ENCODE measurements at regions not wholly inside any gene's neighbourhood (a gene's known extent, or its start where the extent isn't known, plus 50 kb on each side); places are given as distances from the start of the nearest gene placed in this dataset.

- no peaks in the 10 kb centered on the region for H3K36me3 Mint-ChIP-seq (ENCODE audit: low read depth)
- TF ChIP-seq JUNB (IDR thresholded peaks at IDR 0.05; ENCODE audit: unreplicated experiment) (no peak), CTCF (conservative IDR thresholded peaks at IDR 0.05; ENCODE audit: low read depth in 2 of 2) (no peak)
- H4K20me1 ChIP-seq (replicated peaks; ENCODE audit: insufficient read depth) = no peaks in the 10 kb centered on the region
- no peak overlapping the region; the same call in 1 of the 2 replicates for H3K27ac Mint-ChIP-seq
- peaks cover 58% of the 10 kb centered on the region for H3K4me1 Mint-ChIP-seq
- no peak for ATAC-seq
- H3F3A ChIP-seq (replicated peaks; ENCODE audit: low read depth) = no peaks in the 10 kb centered on the region
- no peaks in the 10 kb centered on the region for H3K79me2 ChIP-seq (replicated peaks; ENCODE audit: insufficient read depth)
- H3K4me3 ChIP-seq = peak overlapping the region; percentile 37; the same call in 1 of the 2 replicates
- no peak overlapping the region for H3K27ac ChIP-seq (ENCODE audit: low read depth)
- no peaks in the 10 kb centered on the region for H3K9me2 ChIP-seq (ENCODE audit: insufficient read depth)
- H3K27me3 Mint-ChIP-seq (ENCODE audit: insufficient read depth, low read depth, poor library complexity) = peaks cover 24% of the 10 kb centered on the region
- no peak overlapping the region for H2AFZ ChIP-seq
- DNase-seq (ENCODE audit: low spot score) = no peak
- peaks cover 2% of the 10 kb centered on the region; the same call in 2 of the 3 replicates for H3K9me3 Mint-ChIP-seq
- peaks cover 13% of the 10 kb centered on the region for H3K27me3 ChIP-seq (ENCODE audit: insufficient read depth)
- peak overlapping the region; percentile 68 for H3K4me3 Mint-ChIP-seq
- no peaks in the 10 kb centered on the region for H3K36me3 ChIP-seq (ENCODE audit: insufficient read depth)
- peaks cover 40% of the 10 kb centered on the region for H3K4me1 ChIP-seq (ENCODE audit: insufficient read depth)
- peak overlapping the region; percentile 55; the same call in 1 of the 2 replicates for H3K4me2 ChIP-seq
These were observed 208.1 kb upstream of the PHYHIPL start for GRCh38 chr10:58968389-58968755.

DNA sequence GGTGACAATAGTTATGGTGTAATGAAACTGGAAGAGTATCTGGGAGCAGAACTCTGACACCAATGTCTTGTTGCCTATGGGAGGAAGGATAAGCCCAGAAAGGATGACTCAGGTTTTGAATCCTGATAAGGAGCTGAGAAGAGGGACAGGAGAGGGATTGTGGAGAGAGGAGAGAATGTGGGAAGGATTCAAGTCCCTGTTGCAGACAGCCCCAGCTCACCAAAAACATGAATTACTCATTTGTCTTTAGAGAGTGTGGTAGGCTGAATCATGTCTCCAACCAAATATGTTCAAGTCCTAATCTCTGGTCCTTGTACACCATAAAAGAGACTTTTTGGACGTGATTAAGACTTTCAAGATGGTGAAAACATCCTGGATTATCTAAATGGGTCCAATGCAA lies 206.9 kb upstream of the PHYHIPL start:
- H3K4me1 ChIP-seq (ENCODE audit: insufficient read depth) = peaks cover 35% of the 10 kb centered on the region
- ATAC-seq (no peak), DNase-seq (ENCODE audit: low spot score) (no peak)
- no peaks in the 10 kb centered on the region; the same call in 2 of the 3 replicates for H3K36me3 Mint-ChIP-seq (ENCODE audit: low read depth)
- TF ChIP-seq, protein P1, sequence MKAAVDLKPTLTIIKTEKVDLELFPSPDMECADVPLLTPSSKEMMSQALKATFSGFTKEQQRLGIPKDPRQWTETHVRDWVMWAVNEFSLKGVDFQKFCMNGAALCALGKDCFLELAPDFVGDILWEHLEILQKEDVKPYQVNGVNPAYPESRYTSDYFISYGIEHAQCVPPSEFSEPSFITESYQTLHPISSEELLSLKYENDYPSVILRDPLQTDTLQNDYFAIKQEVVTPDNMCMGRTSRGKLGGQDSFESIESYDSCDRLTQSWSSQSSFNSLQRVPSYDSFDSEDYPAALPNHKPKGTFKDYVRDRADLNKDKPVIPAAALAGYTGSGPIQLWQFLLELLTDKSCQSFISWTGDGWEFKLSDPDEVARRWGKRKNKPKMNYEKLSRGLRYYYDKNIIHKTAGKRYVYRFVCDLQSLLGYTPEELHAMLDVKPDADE (IDR thresholded peaks at IDR 0.05) = no peak
- TF ChIP-seq POLR2AphosphoS5 (IDR thresholded peaks at IDR 0.05; ENCODE audit: low read depth) (no peak), EZH2 (IDR thresholded peaks at IDR 0.05; ENCODE audit: low read depth, unreplicated experiment) (no peak), ZNF114 (CRISPR knock-in tag; IDR thresholded peaks at IDR 0.05) (no peak), STAT1 (IDR thresholded peaks at IDR 0.05; ENCODE audit: unreplicated experiment) (no peak), CREB1 (CRISPR knock-in tag; IDR thresholded peaks at IDR 0.05; ENCODE audit: low read depth) (no peak), NANOG (IDR thresholded peaks at IDR 0.05; ENCODE audit: borderline replicate concordance) (no peak), ZNF331 (CRISPR knock-in tag; IDR thresholded peaks at IDR 0.05; ENCODE audit: low read depth) (no peak), CTCF (conservative IDR thresholded peaks at IDR 0.05; ENCODE audit: low read depth in 2 of 2) (no peak), REST (IDR thresholded peaks at IDR 0.05; ENCODE audit: unreplicated experiment) (no peak)
- H2AFZ ChIP-seq = no peak overlapping the region
- H3K79me2 ChIP-seq (replicated peaks; ENCODE audit: insufficient read depth) = no peaks in the 10 kb centered on the region
- H4K20me1 ChIP-seq (replicated peaks; ENCODE audit: insufficient read depth) = no peaks in the 10 kb centered on the region
- H3K36me3 ChIP-seq (ENCODE audit: insufficient read depth) = no peaks in the 10 kb centered on the region
- no peak overlapping the region for H3K27ac ChIP-seq (ENCODE audit: low read depth)
- H3K27me3 Mint-ChIP-seq (ENCODE audit: insufficient read depth, low read depth, poor library complexity) = peaks cover 22% of the 10 kb centered on the region
- H3K27ac Mint-ChIP-seq = no peak overlapping the region
- H3K27me3 ChIP-seq (ENCODE audit: insufficient read depth) = peaks cover 13% of the 10 kb centered on the region
- no peaks in the 10 kb centered on the region for H3F3A ChIP-seq (replicated peaks; ENCODE audit: low read depth)
- H3K4me3 ChIP-seq = no peak overlapping the region
- peaks cover 49% of the 10 kb centered on the region for H3K4me1 Mint-ChIP-seq
- H3K4me3 Mint-ChIP-seq = no peak overlapping the region
- H3K9me3 Mint-ChIP-seq = peaks cover 2% of the 10 kb centered on the region; the same call in 2 of the 3 replicates
- H3K9me2 ChIP-seq (ENCODE audit: insufficient read depth) = no peaks in the 10 kb centered on the region
- no peak overlapping the region for H3K4me2 ChIP-seq

Measured in GM23338 (cell line).